Astrocyte (in vitro differentiated cells and primary cell): ENCODE measurements at regions not wholly inside any gene's neighbourhood (a gene's known extent, or its start where the extent isn't known, plus 50 kb on each side); places are given as distances from the start of the nearest gene placed in this dataset.

ENCODE experiments used
- DNase-seq: peaks from one replicate; pipeline ENCODE4 v3.0.0-alpha.2; 2010; ENCODE audit warnings: low read depth
- FAIRE-seq: peaks from 2 replicates; lab custom pipeline; 2011; peaks lifted over from hg19 to GRCh38; lab: Jason Lieb, UNC
- H2AFZ ChIP-seq: 2 replicates; pipeline ENCODE4 v1.6.0; 2012; ENCODE audit warnings: low read depth, low read length, inconsistent platforms
- H3K27ac ChIP-seq: 2 replicates; pipeline ENCODE4 v1.5.1; 2011; ENCODE audit warnings: low read depth, low read length, inconsistent platforms
- H3K27me3 ChIP-seq: 2 replicates; pipeline ENCODE4 v1.6.0; 2011; ENCODE audit warnings: low read length, inconsistent platforms; ENCODE audit not compliant: insufficient read depth
- H3K36me3 ChIP-seq: 2 replicates; pipeline ENCODE4 v1.5.1; 2011; ENCODE audit warnings: low read length, inconsistent platforms; ENCODE audit not compliant: insufficient read depth
- H3K4me1 ChIP-seq: 2 replicates; pipeline ENCODE4 v1.5.1; 2011; ENCODE audit warnings: low read length, inconsistent platforms; ENCODE audit not compliant: insufficient read depth
- H3K4me2 ChIP-seq: 2 replicates; pipeline ENCODE4 v1.6.0; 2012; ENCODE audit warnings: low read length, inconsistent platforms
- H3K4me3 ChIP-seq: 2 replicates; pipeline ENCODE4 v1.5.1; 2011; ENCODE audit warnings: low read depth, mild to moderate bottlenecking, low read length, inconsistent platforms; ENCODE audit not compliant: insufficient read depth
- H3K79me2 ChIP-seq: 2 replicates; pipeline ENCODE4 v1.6.0; 2012; ENCODE audit warnings: mild to moderate bottlenecking, low read length, inconsistent platforms; ENCODE audit not compliant: insufficient read depth
- H3K9ac ChIP-seq: 2 replicates; pipeline ENCODE4 v1.6.0; 2012; ENCODE audit warnings: mild to moderate bottlenecking, low read length, inconsistent platforms
- H3K9me3 ChIP-seq: 2 replicates; pipeline ENCODE4 v1.5.1; 2012; ENCODE audit warnings: low read depth, mild to moderate bottlenecking, low read length, inconsistent platforms; ENCODE audit not compliant: insufficient read depth
- H4K20me1 ChIP-seq: 2 replicates; pipeline ENCODE4 v1.6.0; 2012; ENCODE audit warnings: low read length, inconsistent platforms; ENCODE audit not compliant: insufficient read depth
- H3K27ac Mint-ChIP-seq: one replicate; pipeline ENCODE4 v1.8.0; 2021; ENCODE audit warnings: mild to moderate bottlenecking, mixed read lengths; ENCODE audit not compliant: unreplicated experiment
- H3K27me3 Mint-ChIP-seq: one replicate; pipeline ENCODE4 v1.8.0; 2021; ENCODE audit warnings: low read depth, mixed read lengths; ENCODE audit not compliant: unreplicated experiment
- H3K36me3 Mint-ChIP-seq: one replicate; pipeline ENCODE4 v1.8.0; 2021; ENCODE audit warnings: low read depth, mixed read lengths; ENCODE audit not compliant: unreplicated experiment
- H3K4me1 Mint-ChIP-seq: one replicate; pipeline ENCODE4 v1.8.0; 2021; ENCODE audit warnings: low read depth, mixed read lengths; ENCODE audit not compliant: unreplicated experiment
- H3K4me3 Mint-ChIP-seq: one replicate; pipeline ENCODE4 v1.8.0; 2021; ENCODE audit warnings: mild to moderate bottlenecking, moderate library complexity, mixed read lengths; ENCODE audit not compliant: unreplicated experiment
- H3K9me3 Mint-ChIP-seq: one replicate; pipeline ENCODE4 v1.8.0; 2021; ENCODE audit warnings: mild to moderate bottlenecking, mixed read lengths; ENCODE audit not compliant: unreplicated experiment
- CTCF ChIP-seq: IDR thresholded peaks from 2 replicates; pipeline ENCODE4 v1.5.1; 2011; ENCODE audit warnings: low read depth, mild to moderate bottlenecking, inconsistent platforms, low read length, moderate library complexity; ENCODE audit not compliant: insufficient read depth
- EZH2 ChIP-seq: IDR thresholded peaks from 2 replicates; pipeline ENCODE4 v1.6.1; 2012; ENCODE audit warnings: mild to moderate bottlenecking, low read length, inconsistent platforms; ENCODE audit not compliant: insufficient read depth

GRCh38 chr2:64795024-64795592 lies 141.4 kb upstream of the SERTAD2 start:
- no peaks in the 10 kb centered on the region for H3K9me3 ChIP-seq
- no peak overlapping the region for H3K27ac ChIP-seq
- peaks cover 28% of the 10 kb centered on the region for H3K4me1 ChIP-seq
- no peak for TF ChIP-seq CTCF
- no peak for TF ChIP-seq EZH2
- H3K36me3 ChIP-seq: no peaks in the 10 kb centered on the region
- no peaks in the 10 kb centered on the region for H3K27me3 ChIP-seq
- Mint-ChIP-seq H3K9me3 (no peaks in the 10 kb centered on the region), H3K4me1 (peaks cover 10% of the 10 kb centered on the region), H3K27me3 (peaks cover 2% of the 10 kb centered on the region), H3K27ac (no peak overlapping the region), H3K4me3 (no peak overlapping the region), H3K36me3 (no peaks in the 10 kb centered on the region)
- no peaks in the 10 kb centered on the region for H3K79me2 ChIP-seq
- H3K9ac ChIP-seq: no peak overlapping the region
- no peak overlapping the region for H3K4me3 ChIP-seq
- no peak overlapping the region for H3K4me2 ChIP-seq
- H4K20me1 ChIP-seq: no peaks in the 10 kb centered on the region
- FAIRE-seq (no peak), DNase-seq (no peak)
- H2AFZ ChIP-seq: no peak overlapping the region

- no peaks in the 10 kb centered on the region for H3K9me3 Mint-ChIP-seq
- FAIRE-seq: no peak
- peaks cover 10% of the 10 kb centered on the region for H3K4me1 Mint-ChIP-seq
- no peak overlapping the region for H3K27ac Mint-ChIP-seq
- Histone ChIP-seq H3K4me2 (no peak overlapping the region), H3K9me3 (no peaks in the 10 kb centered on the region), H3K27ac (no peak overlapping the region), H3K9ac (no peak overlapping the region), H2AFZ (no peak overlapping the region), H3K27me3 (no peaks in the 10 kb centered on the region), H3K4me1 (peaks cover 28% of the 10 kb centered on the region), H3K36me3 (no peaks in the 10 kb centered on the region), H3K4me3 (no peak overlapping the region), H4K20me1 (no peaks in the 10 kb centered on the region), H3K79me2 (no peaks in the 10 kb centered on the region)
- H3K27me3 Mint-ChIP-seq: peaks cover 3% of the 10 kb centered on the region
- DNase-seq: no peak
- no peak overlapping the region for H3K4me3 Mint-ChIP-seq
- H3K36me3 Mint-ChIP-seq: no peaks in the 10 kb centered on the region
- no peak for TF ChIP-seq EZH2
- TF ChIP-seq CTCF: no peak
These were observed 143.2 kb upstream of the SERTAD2 start for GRCh38 chr2:64796926-64797325.

- no peaks in the 10 kb centered on the region for H3K9me3 Mint-ChIP-seq
- Histone ChIP-seq H4K20me1 (no peaks in the 10 kb centered on the region), H3K9ac (no peak overlapping the region), H3K79me2 (no peaks in the 10 kb centered on the region), H3K36me3 (no peaks in the 10 kb centered on the region), H3K27ac (no peak overlapping the region), H3K4me3 (peak overlapping the region; percentile 8), H2AFZ (no peak overlapping the region), H3K4me1 (peaks cover 25% of the 10 kb centered on the region), H3K27me3 (no peaks in the 10 kb centered on the region), H3K9me3 (no peaks in the 10 kb centered on the region), H3K4me2 (peak overlapping the region; percentile 54)
- DNase-seq (peak; percentile 88), FAIRE-seq (no peak)
- no peaks in the 10 kb centered on the region for H3K36me3 Mint-ChIP-seq
- H3K27me3 Mint-ChIP-seq: peaks cover 3% of the 10 kb centered on the region
- H3K4me3 Mint-ChIP-seq: no peak overlapping the region
- H3K27ac Mint-ChIP-seq: no peak overlapping the region
- TF ChIP-seq EZH2 (no peak), CTCF (no peak)
- H3K4me1 Mint-ChIP-seq: peaks cover 10% of the 10 kb centered on the region
These were observed 144.3 kb upstream of the SERTAD2 start for GRCh38 chr2:64797881-64798575.
